Naive thymus-derived CD4-positive, alpha-beta T cell (primary cell): ENCODE measurements at regions not wholly inside any gene's neighbourhood (a gene's known extent, or its start where the extent isn't known, plus 50 kb on each side); places are given as distances from the start of the nearest gene placed in this dataset.

ENCODE experiments used
- ATAC-seq: fragments of 150-1000 bp; cut with Tn5 transposase; 2 replicates; pipeline ENCODE4 v1.10.0; 2021; ENCODE audit warnings: mild to moderate bottlenecking, moderate library complexity
- CTCF ChIA-PET: fragments of 350-600 bp; sonication (Branson Sonifier 250); formaldehyde crosslinking; loops from one replicate; lab custom pipeline; 2021; ENCODE audit warnings: antibody characterized with exemption; lab: Charles Lee
- POLR2A ChIA-PET: fragments of 350-600 bp; sonication (Branson Sonifier 250); formaldehyde crosslinking; loops from one replicate; lab custom pipeline; 2021; ENCODE audit warnings: antibody characterized with exemption, inconsistent platforms; lab: Charles Lee
- DNase-seq, 9 donors: peaks; one replicate each; pipeline versions ENCODE4 v3.0.0 to v3.0.0-alpha.2; 2020 to 2022; ENCODE audit warnings: mixed read lengths in 1 of 9
- H3K27ac ChIP-seq: one replicate; pipeline ENCODE4 v1.7.0; 2013; ENCODE audit warnings: mild to moderate bottlenecking, low read depth, low read length, moderate library complexity
- H3K27me3 ChIP-seq, 2 donors: one replicate each; pipeline ENCODE4 v1.7.0; 2013; ENCODE audit warnings: low read length in 2 of 2, mild to moderate bottlenecking in 2 of 2, moderate library complexity in 2 of 2; ENCODE audit not compliant: control insufficient read depth in 2 of 2, insufficient read depth in 2 of 2
- H3K36me3 ChIP-seq, 3 experiments: 1 replicate in 2 of 3; 2 replicates in 1 of 3; pipeline ENCODE4 v1.7.0; 2013; ENCODE audit warnings: low read length in 3 of 3, mild to moderate bottlenecking in 3 of 3, moderate library complexity in 1 of 3; ENCODE audit not compliant: insufficient read depth in 3 of 3, control insufficient read depth in 2 of 3
- H3K4me1 ChIP-seq, 2 donors: one replicate each; pipeline ENCODE4 v1.7.0; 2013; ENCODE audit warnings: low read length in 2 of 2, mild to moderate bottlenecking in 2 of 2, moderate library complexity in 1 of 2; ENCODE audit not compliant: control insufficient read depth in 2 of 2, insufficient read depth in 2 of 2
- H3K4me3 ChIP-seq: 2 replicates; pipeline ENCODE4 v1.7.0; 2013; ENCODE audit warnings: mild to moderate bottlenecking, low read length
- H3K9me3 ChIP-seq, 3 experiments: 1 replicate in 2 of 3; 2 replicates in 1 of 3; pipeline ENCODE4 v1.7.0; 2013; ENCODE audit warnings: low read length in 3 of 3; ENCODE audit not compliant: control insufficient read depth in 2 of 3
- H3K27ac Mint-ChIP-seq, 9 donors: one replicate each; pipeline ENCODE4 v1.8.0; 2020 to 2022; ENCODE audit warnings: mixed read lengths in 9 of 9, mild to moderate bottlenecking in 8 of 9, moderate library complexity in 5 of 9, inconsistent platforms in 2 of 9
- H3K27me3 Mint-ChIP-seq, 5 donors: one replicate each; pipeline ENCODE4 v1.8.0; 2021 to 2022; ENCODE audit warnings: mixed read lengths in 5 of 5, mild to moderate bottlenecking in 1 of 5
- H3K36me3 Mint-ChIP-seq, 5 donors: one replicate each; pipeline ENCODE4 v1.8.0; 2020 to 2022; ENCODE audit warnings: mixed read lengths in 5 of 5, mild to moderate bottlenecking in 3 of 5, inconsistent platforms in 1 of 5
- H3K4me1 Mint-ChIP-seq, 7 donors: one replicate each; pipeline ENCODE4 v1.8.0; 2020 to 2022; ENCODE audit warnings: mixed read lengths in 7 of 7, mild to moderate bottlenecking in 3 of 7, inconsistent platforms in 1 of 7
- H3K4me3 Mint-ChIP-seq, 10 donors: one replicate each; pipeline ENCODE4 v1.8.0; 2020 to 2022; ENCODE audit warnings: mild to moderate bottlenecking in 10 of 10, mixed read lengths in 10 of 10, moderate library complexity in 6 of 10, inconsistent platforms in 2 of 10
- H3K9me3 Mint-ChIP-seq, 11 donors: one replicate each; pipeline ENCODE4 v1.8.0; 2020 to 2022; ENCODE audit warnings: mixed read lengths in 11 of 11, mild to moderate bottlenecking in 4 of 11, inconsistent platforms in 1 of 11, moderate library complexity in 1 of 11
- intact Hi-C, 2 donors: fragments of 100-400 bp; cut with micrococcal nuclease; formaldehyde crosslinking; loops; one replicate each; pipeline ENCODE4 v1.15.1; 2023

DNA sequence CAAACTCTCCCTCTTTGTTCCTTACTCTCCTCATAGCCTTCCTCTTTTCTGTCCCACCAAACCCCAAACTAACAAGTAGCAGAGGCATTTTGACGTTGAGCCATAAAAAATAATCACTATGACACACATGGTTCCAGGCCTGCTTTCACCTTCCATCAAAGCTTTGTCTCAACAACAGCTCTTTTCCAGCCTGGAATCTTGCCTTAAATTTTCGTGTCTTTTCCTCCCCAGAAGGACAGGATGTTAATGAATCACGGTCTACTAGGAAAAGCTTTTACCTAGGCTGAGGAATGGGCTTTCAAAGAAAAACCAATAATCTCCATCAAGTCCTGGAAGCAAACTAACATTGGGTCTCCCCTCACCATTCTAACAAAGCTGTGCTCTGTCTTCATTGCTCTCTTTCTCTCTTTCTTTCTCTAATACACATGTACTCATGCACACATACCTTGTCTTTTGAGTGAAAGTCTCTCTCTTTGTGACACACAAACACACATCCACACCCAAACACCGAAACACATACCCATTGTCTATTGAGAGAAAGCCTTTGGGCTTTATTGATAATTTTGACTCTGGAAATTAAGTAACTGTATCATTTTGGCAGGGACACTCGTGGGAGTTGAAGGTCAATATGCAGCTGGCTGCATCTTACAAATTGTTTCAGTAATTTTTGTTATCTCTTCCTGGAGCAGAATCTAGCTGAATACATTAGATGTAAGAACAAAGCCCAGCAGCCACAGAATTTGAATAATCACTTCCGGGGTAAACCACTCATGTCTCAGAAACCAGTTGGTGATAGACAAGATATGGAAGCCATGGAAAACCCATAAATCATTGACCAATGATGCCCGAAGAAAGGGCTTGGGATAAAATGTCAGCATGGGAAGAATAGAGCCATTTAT is 107.4 kb upstream of the SLC4A7 start:
- intact Hi-C loops = loop anchor here in 1 of 2 donors (2.0 to 10.0 kb wide), 3 partner anchors 36 to 107 kb away; partner anchors contain the start of gene SLC4A7
- POLR2A ChIA-PET = no interaction called here
- DNase-seq = peak in 3 of 9 donors; percentile 1 to 8 (median 1)
- Histone ChIP-seq H3K4me1 (peaks cover 25 to 26% of the 10 kb centered on the region in 2 donors), H3K27me3 (no peaks in the 10 kb centered on the region), H3K36me3 (no peaks in the 10 kb centered on the region), H3K9me3 (no peaks in the 10 kb centered on the region), H3K4me3 (no peak overlapping the region), H3K27ac (no peak overlapping the region)
- CTCF ChIA-PET = interaction anchor here (0.6 to 0.7 kb wide), 2 partner anchors 20 to 91 kb away, joined by 3 to 5 read pairs; no protein-coding TSS in a partner anchor
- H3K9me3 Mint-ChIP-seq = peaks cover 0 to 4% (median 0%) of the 10 kb centered on the region in 11 donors
- peaks cover 25 to 39% (median 32%) of the 10 kb centered on the region in 7 donors for H3K4me1 Mint-ChIP-seq
- H3K27me3 Mint-ChIP-seq = no peaks in the 10 kb centered on the region
- peak overlapping the region; percentile 9 to 78 (median 47) for H3K27ac Mint-ChIP-seq
- H3K36me3 Mint-ChIP-seq = peaks cover 0 to 5% (median 0%) of the 10 kb centered on the region in 5 donors
- no peak for ATAC-seq
- H3K4me3 Mint-ChIP-seq = peak overlapping the region in 6 of 10 donors; percentile 9 to 56 (median 32)

DNA sequence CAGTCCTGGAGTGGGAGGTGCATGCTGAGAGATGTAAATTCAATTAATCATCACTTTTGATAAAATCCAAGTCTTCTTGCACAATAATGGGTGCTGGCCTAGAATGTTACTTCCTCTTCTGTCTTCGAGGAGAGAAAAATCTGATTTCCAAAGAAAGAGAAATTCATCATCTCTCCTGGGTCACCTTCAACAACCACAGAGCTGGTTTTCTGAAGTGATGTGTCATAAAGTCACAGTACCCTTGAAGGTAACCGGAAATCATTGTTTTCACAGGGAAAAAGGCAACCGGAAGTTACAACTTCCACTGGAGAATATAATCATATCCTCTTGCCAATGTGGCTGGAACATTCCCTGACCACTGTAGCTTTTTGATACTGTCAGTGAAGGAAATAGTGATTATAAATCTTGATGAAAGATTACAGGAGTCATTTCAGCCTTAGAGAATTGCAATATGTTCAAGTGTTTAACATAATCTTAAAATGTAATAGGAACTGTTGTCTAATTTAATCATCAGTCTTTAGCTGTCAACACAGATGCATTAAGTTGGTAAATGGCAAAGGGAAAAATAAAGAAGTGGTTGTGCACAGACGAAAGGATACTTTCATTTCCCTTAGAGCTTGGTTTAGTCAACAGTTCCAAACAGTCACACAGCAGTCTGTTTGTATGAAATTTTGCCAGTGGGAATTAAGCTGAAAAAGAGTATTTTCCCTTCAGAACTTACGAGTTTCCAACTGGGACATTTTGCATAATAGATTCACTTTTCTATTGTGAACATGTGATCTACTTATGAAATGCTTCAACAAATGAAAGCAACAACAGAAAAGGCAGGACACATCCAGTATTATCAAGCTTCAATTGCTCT is 106.5 kb upstream of the SLC4A7 start:
- intact Hi-C loops = loop anchor here in 1 of 2 donors (2.0 to 10.0 kb wide), 3 partner anchors 37 to 106 kb away; partner anchors contain the start of gene SLC4A7
- Mint-ChIP-seq H3K4me1 (peaks cover 23 to 33% (median 26%) of the 10 kb centered on the region in 7 donors), H3K9me3 (peaks cover 0 to 4% (median 0%) of the 10 kb centered on the region in 11 donors), H3K4me3 (peak overlapping the region in 7 of 10 donors; percentile 0 to 56 (median 46)), H3K36me3 (peaks cover 0 to 5% (median 0%) of the 10 kb centered on the region in 5 donors), H3K27me3 (no peaks in the 10 kb centered on the region), H3K27ac (peak overlapping the region; percentile 6 to 78 (median 41))
- Histone ChIP-seq H3K27me3 (no peaks in the 10 kb centered on the region), H3K36me3 (no peaks in the 10 kb centered on the region), H3K4me3 (no peak overlapping the region), H3K4me1 (peaks cover 25 to 26% of the 10 kb centered on the region in 2 donors), H3K9me3 (no peaks in the 10 kb centered on the region), H3K27ac (no peak overlapping the region)
- ChIA-PET CTCF (interaction anchor here (0.6 kb wide), 1 partner anchor 90 kb away, joined by 5 read pairs; no protein-coding TSS in a partner anchor), POLR2A (interaction anchor here (0.5 kb wide), 1 partner anchor 1865 kb away, joined by 3 read pairs; no protein-coding TSS in a partner anchor)
- DNase-seq (no peak), ATAC-seq (peak; percentile 73)

DNA sequence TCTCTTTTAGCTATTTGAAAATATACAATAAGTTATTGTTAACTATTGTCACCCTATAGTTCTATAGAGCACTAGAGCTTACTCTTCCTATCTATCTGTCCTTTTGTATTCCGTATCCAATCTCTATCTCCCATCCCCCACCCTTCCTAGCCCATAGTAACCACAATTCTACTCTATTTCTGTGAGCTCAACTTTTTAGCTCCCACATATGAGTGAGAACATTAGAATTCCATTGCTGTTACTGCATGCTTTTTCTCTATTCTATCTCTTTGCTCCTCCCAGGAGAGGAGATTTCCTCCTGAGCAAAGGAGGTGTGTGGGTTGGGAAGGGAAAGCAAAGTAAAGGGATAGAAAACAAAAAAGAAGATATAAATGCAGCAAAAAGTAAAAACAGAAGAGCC is 105.6 kb upstream of the SLC4A7 start:
- Histone ChIP-seq H3K36me3 (no peaks in the 10 kb centered on the region), H3K9me3 (no peaks in the 10 kb centered on the region), H3K4me3 (no peak overlapping the region), H3K27me3 (no peaks in the 10 kb centered on the region), H3K4me1 (peaks cover 25 to 26% of the 10 kb centered on the region in 2 donors), H3K27ac (no peak overlapping the region)
- ATAC-seq = no peak
- H3K4me1 Mint-ChIP-seq = peaks cover 23 to 33% (median 26%) of the 10 kb centered on the region in 7 donors
- H3K36me3 Mint-ChIP-seq = peaks cover 0 to 5% (median 0%) of the 10 kb centered on the region in 5 donors
- CTCF ChIA-PET = no interaction called here
- POLR2A ChIA-PET = no interaction called here
- peak overlapping the region in 4 of 10 donors; percentile 3 to 56 (median 36) for H3K4me3 Mint-ChIP-seq
- intact Hi-C loops = loop anchor here in 1 of 2 donors (2.0 to 10.0 kb wide), 3 partner anchors 38 to 105 kb away; partner anchors contain the start of gene SLC4A7
- peaks cover 0 to 4% (median 0%) of the 10 kb centered on the region in 11 donors for H3K9me3 Mint-ChIP-seq
- peak overlapping the region in 6 of 9 donors; percentile 4 to 78 (median 64) for H3K27ac Mint-ChIP-seq
- no peak for DNase-seq
- no peaks in the 10 kb centered on the region for H3K27me3 Mint-ChIP-seq

DNA sequence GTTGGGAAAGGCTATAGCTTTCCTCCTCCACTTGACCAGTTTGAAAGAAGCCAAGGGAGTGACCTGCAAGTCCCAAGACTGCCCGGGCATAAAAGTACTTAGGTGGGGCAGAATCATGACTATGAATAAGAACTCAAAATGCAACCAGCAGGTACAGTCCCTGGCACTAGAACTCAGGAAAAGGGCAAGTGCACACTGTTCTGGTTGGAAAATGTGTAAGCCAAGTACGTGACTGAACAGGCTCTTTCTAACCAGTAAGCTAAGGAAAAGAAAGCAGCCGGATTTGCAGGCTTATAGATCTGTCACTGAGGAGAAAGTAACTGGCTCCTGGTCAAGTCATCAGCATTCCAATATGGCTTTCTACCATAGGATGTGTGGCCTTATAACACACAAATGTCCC is 101.2 kb upstream of the SLC4A7 start:
- ChIA-PET CTCF (no interaction called here), POLR2A (no interaction called here)
- Histone ChIP-seq H3K27ac (no peak overlapping the region), H3K27me3 (no peaks in the 10 kb centered on the region), H3K4me1 (peaks cover 9% of the 10 kb centered on the region in 2 donors), H3K4me3 (no peak overlapping the region), H3K9me3 (no peaks in the 10 kb centered on the region), H3K36me3 (no peaks in the 10 kb centered on the region)
- H3K36me3 Mint-ChIP-seq = no peaks in the 10 kb centered on the region
- H3K27me3 Mint-ChIP-seq = no peaks in the 10 kb centered on the region
- intact Hi-C loops = no loop called here
- ATAC-seq = no peak
- no peak overlapping the region for H3K4me3 Mint-ChIP-seq
- no peak overlapping the region for H3K27ac Mint-ChIP-seq
- no peaks in the 10 kb centered on the region for H3K9me3 Mint-ChIP-seq
- H3K4me1 Mint-ChIP-seq = peaks cover 6 to 10% (median 8%) of the 10 kb centered on the region in 7 donors
- no peak for DNase-seq

DNA sequence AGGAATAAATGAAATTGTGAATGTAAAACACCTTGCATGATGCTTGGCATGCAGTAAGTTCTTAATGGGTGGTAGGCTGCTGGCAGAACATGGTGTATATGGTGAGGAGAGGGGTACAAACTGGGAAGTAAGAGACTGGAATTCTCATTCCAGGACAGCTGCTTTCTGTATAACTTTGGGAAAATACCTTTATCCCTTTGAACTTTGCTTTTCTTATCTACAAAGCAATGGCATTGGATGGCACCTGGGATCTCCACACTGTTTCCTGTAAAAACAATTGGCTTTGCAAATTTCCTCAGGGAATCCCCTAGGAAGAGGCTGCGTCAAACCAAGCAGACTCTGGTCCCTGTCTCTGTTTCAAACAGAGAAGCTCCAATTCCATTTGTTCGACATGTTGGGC is 100.7 kb upstream of the SLC4A7 start:
- H3K9me3 Mint-ChIP-seq = no peaks in the 10 kb centered on the region
- intact Hi-C loops = no loop called here
- POLR2A ChIA-PET = no interaction called here

DNA sequence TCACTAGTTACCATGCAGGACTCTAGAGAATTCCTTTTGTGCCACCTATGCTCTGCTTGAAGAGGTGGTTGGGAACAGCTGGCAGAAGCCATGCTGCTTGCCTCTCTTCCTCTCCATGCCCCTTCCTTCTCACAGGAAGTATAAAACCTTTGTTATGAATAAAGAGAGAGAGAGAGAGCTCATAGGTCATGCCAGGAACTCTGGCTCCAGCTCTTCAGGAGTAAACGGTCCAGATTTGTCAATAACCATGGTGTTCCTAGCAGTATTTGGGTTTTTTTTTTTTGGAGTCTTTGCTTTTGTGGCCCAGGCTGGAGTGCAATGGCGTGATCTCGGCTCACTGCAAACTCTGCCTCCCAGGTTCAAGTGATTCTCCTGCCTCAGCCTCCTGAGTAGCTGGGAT is 97.7 kb upstream of the SLC4A7 start:
- CTCF ChIA-PET = interaction anchor here (0.6 kb wide), 1 partner anchor 42 kb away, joined by 3 read pairs; no protein-coding TSS in a partner anchor
- peaks cover 0 to 6% (median 0%) of the 10 kb centered on the region in 7 donors for H3K4me1 Mint-ChIP-seq
- POLR2A ChIA-PET = no interaction called here

More for the DNA sequence above, 100.7 kb upstream of the SLC4A7 start:
- Histone ChIP-seq H3K4me3 (no peak overlapping the region), H3K4me1 (peaks cover 3 to 4% of the 10 kb centered on the region in 2 donors), H3K9me3 (no peaks in the 10 kb centered on the region), H3K27me3 (no peaks in the 10 kb centered on the region), H3K36me3 (no peaks in the 10 kb centered on the region), H3K27ac (no peak overlapping the region)
- CTCF ChIA-PET = interaction anchor here (0.7 kb wide), 1 partner anchor 216 kb away, joined by 3 read pairs; the partner anchor contains the start of gene NEK10
- H3K4me1 Mint-ChIP-seq = peaks cover 2 to 4% (median 3%) of the 10 kb centered on the region in 7 donors
- no peaks in the 10 kb centered on the region for H3K36me3 Mint-ChIP-seq
- ATAC-seq (no peak), DNase-seq (no peak)
- no peak overlapping the region for H3K27ac Mint-ChIP-seq
- H3K27me3 Mint-ChIP-seq = no peaks in the 10 kb centered on the region
- no peak overlapping the region for H3K4me3 Mint-ChIP-seq

More for the DNA sequence above, 97.7 kb upstream of the SLC4A7 start:
- H3K9me3 ChIP-seq = no peaks in the 10 kb centered on the region
- ATAC-seq (no peak), DNase-seq (no peak)
- H3K36me3 ChIP-seq = no peaks in the 10 kb centered on the region
- no peaks in the 10 kb centered on the region for H3K9me3 Mint-ChIP-seq
- no peaks in the 10 kb centered on the region for H3K4me1 ChIP-seq
- no peak overlapping the region for H3K4me3 Mint-ChIP-seq
- no peak overlapping the region for H3K27ac ChIP-seq
- intact Hi-C loops = no loop called here
- H3K27me3 ChIP-seq = no peaks in the 10 kb centered on the region
- H3K27me3 Mint-ChIP-seq = no peaks in the 10 kb centered on the region
- no peak overlapping the region for H3K4me3 ChIP-seq
- no peak overlapping the region for H3K27ac Mint-ChIP-seq
- no peaks in the 10 kb centered on the region for H3K36me3 Mint-ChIP-seq
